K562 (cell line): ENCODE measurements at regions not wholly inside any gene's neighbourhood (a gene's known extent, or its start where the extent isn't known, plus 50 kb on each side); places are given as distances from the start of the nearest gene placed in this dataset.

Experiments used
- TEAD1 ChIP-seq, 2 experiments: fragments of 450-650 bp in 1 of 2; sonication (generic) in 1 of 2; formaldehyde crosslinking; IDR thresholded peaks; 2 replicates each; pipeline versions ENCODE4 v1.4.0 to v1.8.0; 2020 to 2022; ENCODE audit warnings: mild to moderate bottlenecking in 2 of 2, missing genetic modification reagents in 1 of 2
- TEAD4 ChIP-seq, 2 experiments: sonication (generic) in 1 of 2; formaldehyde crosslinking in 1 of 2; IDR thresholded peaks; 2 replicates each; pipeline versions ENCODE4 v1.6.1 to v1.8.0; 2012 to 2022; ENCODE audit warnings: borderline replicate concordance in 1 of 2, inconsistent platforms in 1 of 2, low read length in 1 of 2, mild to moderate bottlenecking in 1 of 2, missing genetic modification reagents in 1 of 2
- ZNF124 ChIP-seq: sonication (generic); formaldehyde crosslinking; IDR thresholded peaks from 2 replicates; pipeline ENCODE4 v1.8.1; 2022; ENCODE audit warnings: missing genetic modification reagents
- TF ChIP-seq, protein P1 (sequence below): fragments of 450-650 bp; IDR thresholded peaks from 2 replicates; pipeline ENCODE4 v1.6.1; 2016; ENCODE audit warnings: mild to moderate bottlenecking
- TF ChIP-seq, protein P2 (sequence below): fragments of 450-650 bp; formaldehyde crosslinking; IDR thresholded peaks from 2 replicates; pipeline ENCODE4 v1.4.0; 2022; ENCODE audit warnings: mild to moderate bottlenecking, moderate library complexity
- TF ChIP-seq, protein P3 (sequence below): sonication (generic); formaldehyde crosslinking; IDR thresholded peaks from 2 replicates; pipeline ENCODE4 v1.8.0; 2022; ENCODE audit warnings: mild to moderate bottlenecking, missing genetic modification reagents
- TF ChIP-seq, protein P4 (sequence below): fragments of 250-450 bp; sonication (Bioruptor Pico); IDR thresholded peaks from 2 replicates; pipeline ENCODE4 v1.8.0; 2021; ENCODE audit warnings: moderate library complexity, mild to moderate bottlenecking, inconsistent platforms

DNA sequence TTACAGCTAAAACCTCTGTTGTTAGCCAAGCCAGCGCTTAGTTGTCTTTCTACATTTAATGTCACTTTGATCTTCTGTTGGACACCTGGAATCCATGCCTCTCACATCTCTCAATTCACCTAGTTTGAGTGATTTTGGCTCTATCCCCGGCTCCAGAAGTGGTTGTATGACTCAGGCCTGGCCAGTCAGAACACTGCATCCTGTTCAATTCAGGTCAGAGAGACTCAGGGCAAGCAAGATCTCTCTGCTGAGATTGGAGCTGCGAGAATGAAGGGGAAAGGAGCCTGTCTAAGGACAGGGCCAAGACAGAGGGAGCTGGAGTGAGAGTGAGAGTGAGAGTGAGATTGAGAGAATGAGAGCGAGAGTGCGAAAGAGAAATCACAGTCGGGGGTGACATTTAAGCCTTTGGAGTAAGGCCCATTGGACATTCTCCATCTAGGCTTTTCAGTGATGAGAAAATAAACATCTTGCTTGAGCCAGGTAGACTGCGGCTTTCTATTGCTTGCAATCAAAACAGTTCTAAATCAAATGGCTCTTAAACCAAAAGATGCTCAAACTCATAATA, 83.3 kb upstream of the DYNC1I1 start (continued):
- TF ChIP-seq, protein P1, sequence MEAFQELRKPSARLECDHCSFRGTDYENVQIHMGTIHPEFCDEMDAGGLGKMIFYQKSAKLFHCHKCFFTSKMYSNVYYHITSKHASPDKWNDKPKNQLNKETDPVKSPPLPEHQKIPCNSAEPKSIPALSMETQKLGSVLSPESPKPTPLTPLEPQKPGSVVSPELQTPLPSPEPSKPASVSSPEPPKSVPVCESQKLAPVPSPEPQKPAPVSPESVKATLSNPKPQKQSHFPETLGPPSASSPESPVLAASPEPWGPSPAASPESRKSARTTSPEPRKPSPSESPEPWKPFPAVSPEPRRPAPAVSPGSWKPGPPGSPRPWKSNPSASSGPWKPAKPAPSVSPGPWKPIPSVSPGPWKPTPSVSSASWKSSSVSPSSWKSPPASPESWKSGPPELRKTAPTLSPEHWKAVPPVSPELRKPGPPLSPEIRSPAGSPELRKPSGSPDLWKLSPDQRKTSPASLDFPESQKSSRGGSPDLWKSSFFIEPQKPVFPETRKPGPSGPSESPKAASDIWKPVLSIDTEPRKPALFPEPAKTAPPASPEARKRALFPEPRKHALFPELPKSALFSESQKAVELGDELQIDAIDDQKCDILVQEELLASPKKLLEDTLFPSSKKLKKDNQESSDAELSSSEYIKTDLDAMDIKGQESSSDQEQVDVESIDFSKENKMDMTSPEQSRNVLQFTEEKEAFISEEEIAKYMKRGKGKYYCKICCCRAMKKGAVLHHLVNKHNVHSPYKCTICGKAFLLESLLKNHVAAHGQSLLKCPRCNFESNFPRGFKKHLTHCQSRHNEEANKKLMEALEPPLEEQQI = no peak
- TF ChIP-seq, protein P2, sequence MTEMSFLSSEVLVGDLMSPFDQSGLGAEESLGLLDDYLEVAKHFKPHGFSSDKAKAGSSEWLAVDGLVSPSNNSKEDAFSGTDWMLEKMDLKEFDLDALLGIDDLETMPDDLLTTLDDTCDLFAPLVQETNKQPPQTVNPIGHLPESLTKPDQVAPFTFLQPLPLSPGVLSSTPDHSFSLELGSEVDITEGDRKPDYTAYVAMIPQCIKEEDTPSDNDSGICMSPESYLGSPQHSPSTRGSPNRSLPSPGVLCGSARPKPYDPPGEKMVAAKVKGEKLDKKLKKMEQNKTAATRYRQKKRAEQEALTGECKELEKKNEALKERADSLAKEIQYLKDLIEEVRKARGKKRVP (CRISPR knock-in tag) = no peak
- TF ChIP-seq TEAD4 (IDR thresholded peaks at IDR 0.05; ENCODE audit: low read length) = no peak
- TF ChIP-seq TEAD4 (CRISPR knock-in tag; IDR thresholded peaks at IDR 0.05; ENCODE audit: borderline replicate concordance) = no peak
- TF ChIP-seq, protein P3, sequence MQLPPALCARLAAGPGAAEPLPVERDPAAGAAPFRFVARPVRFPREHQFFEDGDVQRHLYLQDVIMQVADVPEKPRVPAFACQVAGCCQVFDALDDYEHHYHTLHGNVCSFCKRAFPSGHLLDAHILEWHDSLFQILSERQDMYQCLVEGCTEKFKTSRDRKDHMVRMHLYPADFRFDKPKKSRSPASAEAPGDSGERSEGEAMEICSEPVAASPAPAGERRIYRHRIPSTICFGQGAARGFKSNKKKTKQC = no peak
- no peak for TF ChIP-seq ZNF124 (CRISPR knock-in tag)
- no peak for TF ChIP-seq TEAD1 (CRISPR knock-in tag; IDR thresholded peaks at IDR 0.05)
- TF ChIP-seq, protein P4, sequence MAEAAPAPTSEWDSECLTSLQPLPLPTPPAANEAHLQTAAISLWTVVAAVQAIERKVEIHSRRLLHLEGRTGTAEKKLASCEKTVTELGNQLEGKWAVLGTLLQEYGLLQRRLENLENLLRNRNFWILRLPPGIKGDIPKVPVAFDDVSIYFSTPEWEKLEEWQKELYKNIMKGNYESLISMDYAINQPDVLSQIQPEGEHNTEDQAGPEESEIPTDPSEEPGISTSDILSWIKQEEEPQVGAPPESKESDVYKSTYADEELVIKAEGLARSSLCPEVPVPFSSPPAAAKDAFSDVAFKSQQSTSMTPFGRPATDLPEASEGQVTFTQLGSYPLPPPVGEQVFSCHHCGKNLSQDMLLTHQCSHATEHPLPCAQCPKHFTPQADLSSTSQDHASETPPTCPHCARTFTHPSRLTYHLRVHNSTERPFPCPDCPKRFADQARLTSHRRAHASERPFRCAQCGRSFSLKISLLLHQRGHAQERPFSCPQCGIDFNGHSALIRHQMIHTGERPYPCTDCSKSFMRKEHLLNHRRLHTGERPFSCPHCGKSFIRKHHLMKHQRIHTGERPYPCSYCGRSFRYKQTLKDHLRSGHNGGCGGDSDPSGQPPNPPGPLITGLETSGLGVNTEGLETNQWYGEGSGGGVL (CRISPR knock-in tag) = no peak
